ENCODE measurements at regions not wholly inside any gene's neighbourhood (a gene's known extent, or its start where the extent isn't known, plus 50 kb on each side); places are given as distances from the start of the nearest gene placed in this dataset.

GRCh38 chr20:23155141-23155590 is 69.0 kb upstream of the CD93 start:
- no peak for TF ChIP-seq CTCF (IDR thresholded peaks at IDR 0.05)
- TF ChIP-seq EZH2 (IDR thresholded peaks at IDR 0.05; ENCODE audit: borderline replicate concordance, insufficient read depth, low read depth, low read length, poor library complexity, severe bottlenecking): no peak
